NCI-H510A (cell line): ENCODE measurements at regions not wholly inside any gene's neighbourhood (a gene's known extent, or its start where the extent isn't known, plus 50 kb on each side); places are given as distances from the start of the nearest gene placed in this dataset.

Source experiments
- DNase-seq: peaks from one replicate; lab custom pipeline; 2025; lab: John Stamatoyannopoulos, UW

DNA sequence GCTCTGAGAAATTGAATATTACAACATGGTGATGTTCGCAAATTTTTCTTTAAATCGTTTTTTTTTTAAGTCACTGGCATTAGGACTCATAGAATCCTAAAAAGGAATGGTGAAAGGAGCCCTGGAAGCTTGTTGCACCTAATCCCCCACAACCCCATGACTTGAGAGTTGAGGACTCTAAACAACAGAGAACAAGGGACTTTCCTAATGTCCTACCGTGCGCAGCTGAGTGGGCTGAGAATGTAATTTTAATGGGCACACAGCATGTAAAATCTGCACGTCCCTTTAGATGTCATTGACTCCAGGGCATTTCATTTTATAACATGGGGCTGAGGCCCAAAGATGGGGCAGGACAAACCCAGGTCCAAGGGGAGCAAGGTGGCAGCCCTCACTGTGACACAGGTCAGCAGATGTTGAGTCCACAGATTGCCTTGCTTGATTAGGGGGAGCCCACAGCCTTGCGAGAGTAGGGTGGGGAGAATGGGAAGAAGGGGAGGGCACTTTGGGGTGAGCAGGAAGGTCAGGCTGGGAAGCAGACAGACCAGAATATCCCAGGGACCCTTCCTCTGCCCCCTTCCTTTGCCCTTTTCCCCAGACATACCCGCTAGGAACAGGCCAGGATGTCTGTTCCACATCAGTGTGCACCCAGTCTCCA lies 208.4 kb upstream of the ZMIZ1 start:
- no peak for DNase-seq

DNA sequence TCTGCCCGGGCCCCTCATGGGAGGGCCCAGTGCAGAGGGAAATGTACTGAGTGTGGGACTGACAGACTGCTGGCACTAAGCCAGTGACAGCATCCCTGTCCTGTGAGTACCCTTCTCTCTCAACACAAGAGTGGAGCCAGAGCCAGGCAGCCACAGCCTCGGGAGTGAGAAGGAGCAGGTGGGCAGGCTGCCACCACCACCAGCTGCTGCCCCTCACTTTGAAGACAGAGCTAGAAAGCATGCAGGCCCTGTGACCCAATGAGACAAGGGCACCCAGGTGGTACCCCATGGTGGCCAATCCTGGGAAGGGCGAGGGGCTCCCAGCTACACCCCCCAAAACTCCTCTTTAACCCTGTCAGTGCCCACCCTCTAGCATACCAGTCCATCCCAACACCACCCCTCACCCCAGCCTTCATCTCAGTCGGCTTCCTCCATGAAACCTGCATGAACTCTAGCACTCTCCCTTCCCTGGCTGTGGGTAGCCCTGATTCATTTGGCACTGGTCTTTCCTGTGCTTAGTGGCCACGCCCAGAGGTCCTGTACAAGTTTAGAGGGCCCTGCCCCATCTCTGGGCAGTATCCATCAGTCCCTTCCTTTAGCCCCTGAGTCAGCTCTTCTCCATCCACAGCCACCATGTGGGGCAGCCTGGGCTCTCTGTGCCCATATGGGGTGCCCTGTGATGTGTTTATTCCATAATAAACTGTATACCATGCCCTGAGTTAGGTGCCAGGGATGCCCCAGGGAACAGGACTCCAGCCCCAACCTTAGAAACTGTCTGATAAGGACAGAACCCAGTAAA lies 207.0 kb upstream of the ZMIZ1 start:
- peak; percentile 52 for DNase-seq

DNA sequence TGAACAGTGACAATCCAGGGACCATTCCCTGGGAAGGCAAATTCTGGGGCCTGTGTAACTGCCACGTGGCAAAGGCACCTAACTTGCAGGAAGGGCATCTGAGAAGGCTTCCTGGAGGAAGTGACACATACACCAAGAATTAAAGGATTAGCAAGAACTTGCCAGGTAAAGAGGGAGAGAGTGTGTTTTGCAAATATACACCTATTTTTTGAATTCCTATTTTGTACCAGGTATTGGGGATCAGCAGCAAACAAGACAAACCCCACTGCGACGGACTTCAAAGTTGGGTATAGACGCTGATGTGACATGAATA lies 206.5 kb upstream of the ZMIZ1 start:
- no peak for DNase-seq

DNA sequence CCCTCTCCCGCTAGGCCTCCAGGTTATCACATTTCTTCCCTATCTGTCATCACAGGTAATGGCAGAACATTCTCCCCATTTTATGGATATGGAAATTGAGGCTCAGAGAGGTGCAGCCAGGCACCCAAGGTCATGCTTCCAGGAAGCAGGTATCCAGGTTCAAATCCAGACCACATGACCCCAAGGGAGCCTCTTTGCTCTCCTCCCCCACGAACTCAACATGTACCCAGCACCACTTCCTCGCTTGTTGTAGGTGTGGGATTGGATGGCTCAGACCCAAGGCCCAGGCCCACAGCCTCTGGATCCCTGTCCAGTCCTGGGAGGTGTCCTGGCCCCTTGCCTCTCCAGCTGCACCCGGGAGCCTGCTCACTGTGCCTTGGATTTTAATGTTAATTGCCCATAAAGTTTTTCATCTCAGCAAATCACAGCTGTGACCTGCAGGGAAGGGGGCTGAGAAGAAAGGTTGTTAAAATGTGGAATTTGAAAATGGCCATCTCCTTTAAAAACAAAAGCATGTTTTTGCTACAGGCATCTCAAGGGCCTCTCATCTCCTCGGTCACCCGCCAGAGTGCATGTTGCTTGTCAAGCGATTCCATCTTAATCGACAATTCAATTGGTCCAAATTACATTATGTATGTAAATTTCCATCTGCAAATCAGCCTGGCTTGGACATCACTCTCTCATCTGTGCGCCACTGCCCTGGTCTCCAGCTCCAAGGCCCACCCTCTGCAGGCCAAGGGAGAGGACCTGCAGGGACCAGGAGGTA lies 205.4 kb upstream of the ZMIZ1 start:
- DNase-seq = no peak

DNA sequence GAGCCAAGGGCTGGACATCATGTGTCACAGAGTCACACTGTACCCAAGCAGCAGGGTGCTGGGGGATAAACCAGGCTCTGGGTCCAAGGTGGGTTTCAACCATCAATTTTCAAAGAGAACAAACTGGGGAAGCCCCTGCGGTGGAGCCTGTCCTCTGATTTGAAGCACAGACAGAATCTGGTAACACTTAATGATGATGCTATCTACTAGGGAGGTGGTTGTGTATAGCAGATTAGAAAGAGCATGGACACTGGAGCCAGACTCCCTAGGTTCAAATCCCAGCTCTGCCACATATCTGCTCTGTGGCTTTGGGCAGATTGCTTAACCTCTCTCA lies 204.9 kb upstream of the ZMIZ1 start:
- no peak for DNase-seq

DNA sequence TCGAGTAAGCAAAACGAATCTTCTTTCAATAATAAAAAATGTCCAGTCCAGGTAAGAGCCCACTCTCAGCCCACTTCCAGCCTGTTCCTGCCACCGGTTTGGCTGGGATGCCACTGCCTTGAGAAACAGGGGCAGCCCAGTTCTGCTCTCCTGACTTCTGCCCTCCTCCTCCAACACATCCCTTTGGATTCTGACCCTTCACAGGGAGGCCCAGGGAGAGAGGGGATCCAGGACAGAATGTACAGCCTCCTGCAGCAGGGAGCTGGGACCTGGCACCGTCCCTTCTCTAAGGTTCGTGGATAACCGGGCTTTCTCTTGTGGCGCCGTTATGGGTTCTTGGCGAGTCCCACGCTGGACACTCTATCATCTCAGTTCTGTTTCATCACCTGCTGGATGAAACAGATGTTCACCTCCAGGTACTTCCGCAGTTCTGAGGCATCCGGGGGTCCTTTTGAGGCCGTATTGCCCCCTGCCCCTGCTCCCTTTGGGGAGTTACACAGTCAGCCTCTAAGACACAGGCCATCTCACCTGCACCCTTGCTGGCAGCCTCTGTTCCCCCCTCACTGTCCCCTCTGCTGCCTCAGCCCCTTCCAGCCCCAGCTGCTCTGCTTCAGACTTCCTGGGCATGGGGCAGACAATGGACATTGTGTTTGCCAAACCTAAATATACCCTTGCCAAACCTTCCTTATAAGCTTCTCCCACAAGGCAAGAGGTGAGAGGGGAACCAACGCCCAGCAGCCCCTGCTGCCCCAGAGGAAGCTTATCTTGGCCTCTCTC lies 203.8 kb upstream of the ZMIZ1 start:
- DNase-seq = no peak

DNA sequence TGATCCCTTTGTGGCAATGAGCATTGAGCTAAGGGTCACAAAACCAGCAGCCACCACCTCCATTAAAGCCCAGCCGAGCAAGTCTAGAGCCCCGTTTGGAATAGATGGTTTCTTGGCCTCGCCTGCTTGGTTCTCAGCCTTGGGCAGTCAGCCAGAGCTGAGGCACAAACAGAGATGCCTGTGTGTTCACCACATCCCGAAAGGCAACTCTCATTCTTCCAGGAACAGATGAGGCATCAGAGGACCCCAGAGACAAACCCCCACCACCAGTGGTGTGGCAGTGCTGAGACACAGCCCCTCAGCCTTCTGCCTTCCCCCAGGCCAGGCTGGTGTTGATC lies 203.3 kb upstream of the ZMIZ1 start:
- DNase-seq = no peak

DNA sequence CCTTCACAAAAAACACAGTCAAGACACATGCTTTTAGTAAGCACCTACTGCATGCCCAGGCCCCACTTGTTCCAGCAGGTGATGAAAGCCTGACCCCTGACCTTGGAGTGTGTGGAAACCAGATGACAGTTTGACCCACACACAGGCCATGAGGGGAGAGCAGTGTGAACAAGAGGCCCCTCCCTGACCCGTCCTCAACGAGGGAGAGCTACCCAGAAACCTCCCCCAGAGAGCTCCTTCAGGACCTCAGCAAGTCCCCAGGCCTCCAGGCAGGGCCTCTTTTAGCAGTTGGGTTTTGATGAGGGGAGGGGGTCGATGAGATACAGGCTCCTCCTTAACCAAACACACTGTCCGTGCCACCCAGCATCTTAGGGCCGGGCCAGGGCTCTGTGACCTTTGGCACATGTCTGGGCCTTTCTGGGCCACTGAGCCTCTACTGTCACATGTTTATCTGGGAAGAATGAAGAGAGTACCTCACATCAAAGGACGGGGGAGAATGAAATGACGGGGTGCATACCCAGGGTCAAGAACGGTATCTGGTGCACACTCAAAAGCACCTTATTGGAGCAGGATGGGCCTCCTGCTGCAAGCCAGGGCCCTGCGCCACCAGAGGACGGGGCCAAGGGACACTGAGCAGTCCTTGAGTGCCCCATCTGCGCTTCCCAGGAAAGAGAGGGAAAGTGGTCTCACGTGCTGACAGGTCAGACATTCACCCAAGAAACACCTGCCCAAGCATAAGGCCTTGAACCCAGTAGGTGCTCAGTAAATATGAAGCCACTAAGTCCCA lies 202.6 kb upstream of the ZMIZ1 start:
- no peak for DNase-seq

DNA sequence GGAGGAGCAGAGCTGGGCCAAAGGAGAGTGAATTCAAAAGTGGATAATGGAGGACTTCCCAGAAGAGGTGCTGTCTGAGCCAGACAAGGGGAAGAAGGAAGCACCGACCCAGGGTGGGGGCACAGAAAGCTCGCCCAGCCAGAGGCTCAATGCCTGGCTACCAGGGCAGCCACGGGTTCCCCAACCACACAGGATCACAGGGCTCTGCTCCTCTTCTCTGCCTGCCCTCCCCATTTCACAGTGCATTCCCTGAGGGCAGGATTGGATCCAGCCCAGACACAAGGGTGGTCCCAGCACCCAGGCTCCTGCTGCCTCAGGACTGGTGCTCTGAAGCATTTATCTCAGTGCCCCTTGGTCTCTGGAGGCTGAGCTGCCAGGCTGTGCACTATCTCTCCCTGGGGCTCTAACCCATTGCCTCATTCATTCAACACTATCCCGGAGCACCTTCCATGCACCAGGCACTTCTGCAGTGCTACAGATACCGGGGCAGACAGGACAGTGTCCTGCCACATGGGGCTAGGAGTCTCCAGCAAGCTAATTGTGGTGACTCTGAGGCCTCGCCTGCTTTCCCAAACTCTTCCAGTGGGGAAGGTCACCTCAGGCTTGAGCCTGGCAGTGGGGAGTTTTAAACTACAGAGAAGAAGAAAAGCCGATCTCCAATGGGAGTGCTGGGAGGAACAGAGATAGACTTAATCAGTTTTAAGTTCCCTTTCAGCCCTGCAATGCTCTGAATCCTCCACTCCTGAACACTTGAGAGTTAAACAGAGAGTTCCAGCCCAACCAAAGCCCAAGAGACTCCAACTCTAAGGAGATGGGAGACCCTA lies 201.8 kb upstream of the ZMIZ1 start:
- no peak for DNase-seq

DNA sequence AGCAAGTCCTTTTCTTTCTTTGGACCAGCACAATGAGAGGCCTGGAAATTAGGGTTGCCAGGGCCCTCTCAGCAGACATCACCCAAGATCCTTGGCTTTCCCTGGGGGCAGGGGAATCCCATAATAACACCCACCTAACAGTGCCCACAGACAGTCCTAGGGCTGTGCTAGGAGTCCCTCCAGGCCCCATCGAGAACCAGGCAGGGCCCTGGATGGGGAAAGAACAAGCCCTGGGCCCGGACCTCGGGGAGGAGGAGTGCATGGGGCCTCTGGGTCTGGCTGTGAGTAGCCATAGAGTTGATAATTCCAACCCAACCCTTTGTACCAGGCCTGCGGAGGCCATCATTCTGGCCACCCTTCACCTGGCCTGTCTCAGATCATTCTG lies 201.2 kb upstream of the ZMIZ1 start:
- DNase-seq = no peak

DNA sequence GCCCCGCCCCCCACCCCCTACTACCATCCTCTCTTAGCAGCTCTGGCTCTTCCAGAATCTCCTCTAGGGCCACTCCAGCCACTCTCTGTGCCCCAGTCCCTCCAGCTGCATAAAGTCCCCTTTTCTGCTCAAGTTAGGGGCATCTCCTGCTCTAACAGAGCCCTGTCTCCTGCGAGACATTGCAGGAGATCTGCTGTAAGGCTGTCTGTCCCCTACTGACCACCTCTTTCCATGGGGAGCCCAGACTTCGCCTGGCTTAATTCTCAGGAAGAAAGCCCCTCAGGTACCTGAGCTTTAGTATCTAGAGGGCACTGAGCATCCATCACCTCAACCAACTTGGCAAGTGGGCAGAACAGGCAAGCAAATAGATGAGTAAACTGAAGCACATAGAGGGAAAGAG lies 200.7 kb upstream of the ZMIZ1 start:
- DNase-seq = no peak

DNA sequence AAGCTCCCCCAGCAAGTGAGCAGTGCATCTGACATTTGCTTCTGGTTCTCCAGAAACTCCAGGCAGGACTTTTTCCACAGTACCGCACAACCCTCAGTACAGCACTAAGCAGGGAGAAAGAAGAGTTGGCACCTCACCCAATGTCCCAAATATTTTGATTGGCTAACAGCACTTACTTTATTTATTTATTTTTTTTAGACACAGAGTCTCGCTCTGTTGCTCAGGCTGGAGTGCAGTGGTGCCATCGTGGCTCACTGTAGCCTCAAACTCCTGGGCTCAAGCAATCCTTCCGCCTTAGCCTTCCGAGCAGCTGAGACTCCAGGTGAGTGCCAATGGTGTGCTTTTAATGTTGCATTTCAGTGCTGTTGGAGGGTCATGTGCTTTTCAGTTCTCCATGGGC lies 200.3 kb upstream of the ZMIZ1 start:
- DNase-seq = no peak

DNA sequence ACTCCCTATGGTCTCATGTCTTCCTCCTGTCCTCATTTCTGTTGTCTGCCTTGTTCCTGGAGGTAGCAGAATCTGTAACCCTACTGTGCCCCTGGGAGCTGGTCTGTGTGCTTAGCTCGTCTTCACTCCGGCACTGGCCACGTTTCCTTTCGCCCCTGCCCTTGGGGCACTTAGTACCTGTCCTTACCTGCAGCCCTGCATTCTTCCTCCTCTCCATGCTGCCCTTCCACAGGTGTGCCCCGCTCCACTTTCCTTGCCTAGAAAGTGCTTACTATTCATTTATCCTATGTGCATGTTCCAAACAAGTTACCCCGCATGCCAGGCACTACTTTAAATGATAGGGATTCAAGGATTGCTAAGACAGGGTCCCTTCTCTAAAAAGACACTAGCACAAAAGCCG lies 199.9 kb upstream of the ZMIZ1 start:
- DNase-seq = no peak

DNA sequence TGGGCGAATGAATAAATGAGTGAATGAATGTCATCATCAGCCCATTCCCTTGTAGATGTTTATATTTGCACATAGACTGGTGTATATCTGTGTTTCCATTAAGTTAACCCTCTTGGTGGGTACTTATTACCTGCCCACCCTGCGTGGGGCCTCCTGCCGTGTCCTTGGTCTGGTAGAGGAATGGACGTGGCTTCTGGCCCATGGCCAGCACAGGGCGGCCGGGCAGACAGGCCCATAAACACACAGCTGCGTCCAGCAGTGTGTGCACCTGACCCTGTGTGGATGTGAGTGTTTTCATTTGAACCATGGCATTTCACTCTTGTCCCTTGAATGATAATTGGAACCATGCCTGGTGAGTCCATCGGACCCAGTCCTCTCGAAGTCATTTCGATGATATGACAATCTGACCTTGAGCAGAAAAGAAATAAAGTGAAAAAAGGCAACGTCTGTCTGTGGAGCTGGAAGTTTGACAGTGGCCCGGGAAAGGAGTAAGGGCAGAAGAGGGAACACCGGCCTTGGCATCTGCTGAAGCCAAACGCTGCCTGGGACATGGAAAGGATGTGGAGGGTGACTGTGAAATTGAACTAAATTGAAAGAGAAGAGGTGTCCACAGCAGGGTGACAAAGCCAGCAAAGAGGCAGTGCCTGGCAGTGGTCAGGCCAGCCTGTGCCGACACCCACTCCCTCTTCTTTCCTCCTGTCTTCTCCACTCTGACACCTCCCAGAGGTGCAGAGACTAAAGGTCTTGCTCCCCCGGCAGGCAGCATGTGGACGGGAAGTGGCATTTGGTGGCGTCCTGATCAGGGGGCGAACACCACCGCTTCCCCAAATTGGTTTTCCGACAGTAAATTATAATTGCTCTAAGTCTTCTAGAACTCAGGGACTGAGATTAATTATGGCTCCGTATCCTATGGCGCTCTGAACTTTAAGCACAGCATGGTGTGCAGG lies 199.0 kb upstream of the ZMIZ1 start:
- no peak for DNase-seq

DNA sequence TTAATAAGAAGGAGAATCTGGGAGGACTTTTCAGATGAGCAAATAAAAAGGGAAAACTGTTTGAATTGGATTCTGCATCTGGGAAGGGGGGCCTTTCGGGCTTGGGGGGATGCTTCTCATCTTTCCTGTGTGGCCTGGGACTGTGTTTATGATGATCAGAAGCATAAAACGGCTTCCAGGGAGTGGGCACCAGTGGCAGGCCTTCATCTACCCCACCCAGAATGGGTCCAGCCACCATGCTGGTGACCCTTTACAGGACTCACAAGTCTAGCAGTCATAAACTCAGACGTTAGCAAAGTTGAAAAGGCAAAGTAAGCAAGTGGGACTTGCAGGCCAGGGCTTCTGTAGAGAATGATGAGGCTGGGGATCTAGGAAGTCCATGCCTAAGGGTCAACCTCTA lies 198.3 kb upstream of the ZMIZ1 start:
- DNase-seq = no peak

DNA sequence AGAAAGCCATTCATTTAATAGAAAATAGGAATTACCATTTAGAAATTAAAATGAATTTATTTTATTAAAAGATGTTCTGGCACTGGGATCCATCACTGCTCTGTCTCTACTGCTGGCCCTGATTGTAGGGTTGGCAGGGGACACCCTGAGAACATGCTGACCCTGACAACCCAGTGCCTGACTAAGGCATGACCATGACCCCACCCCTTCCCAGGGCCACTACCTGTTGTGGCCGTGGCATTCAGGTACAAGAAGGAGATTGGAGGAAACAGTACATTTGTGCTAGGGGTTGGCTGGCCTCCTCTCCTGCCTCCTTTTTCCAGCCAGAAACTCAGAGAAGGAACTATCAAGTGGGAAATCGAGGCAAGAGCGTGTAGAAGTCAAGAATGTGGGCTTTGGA lies 197.0 kb upstream of the ZMIZ1 start:
- no peak for DNase-seq

DNA sequence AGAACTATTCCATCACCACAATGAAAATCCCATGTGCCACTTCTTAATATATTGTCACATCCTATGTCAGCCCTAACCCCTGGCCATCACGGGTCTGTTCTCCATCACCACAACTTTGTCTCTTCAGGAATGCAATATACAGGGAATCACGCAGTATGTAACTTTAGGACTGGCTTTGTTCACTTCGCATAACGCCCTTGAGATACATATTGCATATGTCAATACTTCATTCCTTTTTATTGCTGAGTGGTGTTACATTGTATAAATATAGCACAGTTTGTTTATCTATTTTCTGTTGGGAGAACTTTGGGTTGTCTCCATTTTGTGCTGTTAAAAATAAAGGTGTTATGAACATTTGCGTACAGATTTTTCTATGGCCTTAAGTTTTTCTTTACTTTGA lies 195.4 kb upstream of the ZMIZ1 start:
- no peak for DNase-seq

DNA sequence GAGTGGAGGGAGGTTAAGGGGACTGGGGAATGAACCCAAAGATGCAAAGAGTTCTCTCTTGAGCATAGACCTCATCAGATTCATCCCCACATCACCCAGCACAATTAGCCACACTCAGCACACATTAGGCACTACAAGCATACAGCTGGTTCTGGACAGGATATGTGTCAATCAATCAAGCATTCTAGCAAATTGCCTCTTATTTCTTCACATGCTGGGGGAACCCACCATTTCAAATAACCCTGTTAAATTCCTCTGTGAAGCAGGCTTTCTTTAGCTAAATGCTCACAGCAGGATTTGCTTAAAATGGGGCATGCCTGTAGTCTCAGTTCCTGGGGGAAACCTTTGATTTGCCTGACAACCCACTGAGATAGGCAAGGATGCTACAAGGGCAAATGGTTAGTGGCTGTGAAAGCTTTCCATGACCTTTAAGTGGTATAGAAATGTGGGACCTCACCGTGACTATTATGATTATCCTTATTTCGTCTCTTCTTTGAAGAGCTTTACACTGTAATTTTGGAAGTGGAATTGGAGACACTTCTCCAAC lies 193.4 kb upstream of the ZMIZ1 start:
- no peak for DNase-seq

DNA sequence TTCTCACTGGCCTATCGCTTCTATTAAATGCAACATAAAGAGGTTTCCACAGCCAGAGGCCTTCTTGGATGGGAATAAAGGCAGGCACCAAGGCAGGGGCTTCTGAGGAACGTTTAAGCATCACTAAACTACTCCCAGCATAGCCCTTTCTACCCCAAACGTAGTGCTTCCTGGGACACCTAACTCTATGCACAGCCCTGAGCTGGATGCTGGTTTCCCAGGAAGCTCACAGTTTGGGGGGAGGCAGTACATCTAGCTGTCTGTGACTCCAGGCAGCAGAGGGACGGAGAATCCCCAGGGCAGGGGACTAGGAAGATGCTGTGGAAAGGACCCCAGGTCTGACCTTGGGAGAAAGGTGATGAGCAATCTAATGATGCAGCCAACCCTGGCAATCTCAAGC lies 192.8 kb upstream of the ZMIZ1 start:
- no peak for DNase-seq

DNA sequence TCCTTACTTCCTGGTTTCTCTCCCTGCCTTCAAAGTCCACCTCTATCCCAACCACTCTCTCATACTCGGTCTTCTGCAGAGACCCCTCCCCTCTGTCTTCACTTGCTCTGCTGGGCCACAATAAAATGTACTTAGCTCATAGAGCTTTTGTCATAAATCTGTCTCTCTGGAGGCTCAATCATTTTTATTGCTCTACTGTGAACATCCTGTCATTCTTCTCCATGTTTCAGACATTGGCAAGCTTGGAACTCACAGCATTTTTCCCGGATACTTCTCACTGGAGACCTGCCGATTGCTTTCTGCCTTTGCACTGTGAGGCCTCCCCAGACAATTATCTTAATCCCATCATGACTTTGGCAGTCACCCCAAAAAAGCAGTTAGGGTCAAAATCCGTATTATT lies 192.3 kb upstream of the ZMIZ1 start:
- no peak for DNase-seq
